ENCODE measurements at regions not wholly inside any gene's neighbourhood (a gene's known extent, or its start where the extent isn't known, plus 50 kb on each side); places are given as distances from the start of the nearest gene placed in this dataset.

- no peaks in the 10 kb centered on the region for H3K27me3 Mint-ChIP-seq (ENCODE audit: low read depth)
- H3K9me3 Mint-ChIP-seq (ENCODE audit: low read depth), result no peaks in the 10 kb centered on the region
- peaks cover 6% of the 10 kb centered on the region for H3K36me3 Mint-ChIP-seq (ENCODE audit: low read depth)
- H3K4me3 Mint-ChIP-seq (ENCODE audit: unreplicated experiment), result peak overlapping the region; percentile 60
- DNase-seq (ENCODE audit: low spot score), result no peak
- no peak overlapping the region for H3K27ac Mint-ChIP-seq (ENCODE audit: unreplicated experiment)
- H3K4me1 Mint-ChIP-seq (ENCODE audit: low read depth), result peaks cover 35% of the 10 kb centered on the region
- TF ChIP-seq CTCF (IDR thresholded peaks at IDR 0.05), result no peak
These were observed 134.7 kb upstream of the CCDC54 start for GRCh38 chr3:107242579-107242978.

GRCh38 chr3:107247116-107247515 is 130.1 kb upstream of the CCDC54 start:
- no peak for DNase-seq (ENCODE audit: low spot score)
- no peaks in the 10 kb centered on the region for H3K27me3 Mint-ChIP-seq (ENCODE audit: low read depth)
- no peak for TF ChIP-seq CTCF (IDR thresholded peaks at IDR 0.05)
- H3K9me3 Mint-ChIP-seq (ENCODE audit: low read depth), result no peaks in the 10 kb centered on the region
- H3K27ac Mint-ChIP-seq (ENCODE audit: unreplicated experiment), result no peak overlapping the region
- H3K4me1 Mint-ChIP-seq (ENCODE audit: low read depth), result peaks cover 20% of the 10 kb centered on the region
- H3K4me3 Mint-ChIP-seq (ENCODE audit: unreplicated experiment), result no peak overlapping the region
- H3K36me3 Mint-ChIP-seq (ENCODE audit: low read depth), result peaks cover 17% of the 10 kb centered on the region

GRCh38 chr3:107249132-107249531 is 128.1 kb upstream of the CCDC54 start:
- Mint-ChIP-seq H3K27ac (ENCODE audit: unreplicated experiment) (no peak overlapping the region), H3K36me3 (ENCODE audit: low read depth) (peaks cover 17% of the 10 kb centered on the region), H3K9me3 (ENCODE audit: low read depth) (no peaks in the 10 kb centered on the region), H3K27me3 (ENCODE audit: low read depth) (no peaks in the 10 kb centered on the region), H3K4me3 (ENCODE audit: unreplicated experiment) (no peak overlapping the region), H3K4me1 (ENCODE audit: low read depth) (peaks cover 6% of the 10 kb centered on the region)
- no peak for DNase-seq (ENCODE audit: low spot score)
- no peak for TF ChIP-seq CTCF (IDR thresholded peaks at IDR 0.05)

- H3K36me3 Mint-ChIP-seq (ENCODE audit: low read depth), result peaks cover 17% of the 10 kb centered on the region
- no peak for TF ChIP-seq CTCF (IDR thresholded peaks at IDR 0.05)
- no peak overlapping the region for H3K27ac Mint-ChIP-seq (ENCODE audit: unreplicated experiment)
- DNase-seq (ENCODE audit: low spot score), result no peak
- H3K27me3 Mint-ChIP-seq (ENCODE audit: low read depth), result no peaks in the 10 kb centered on the region
- no peaks in the 10 kb centered on the region for H3K9me3 Mint-ChIP-seq (ENCODE audit: low read depth)
- no peaks in the 10 kb centered on the region for H3K4me1 Mint-ChIP-seq (ENCODE audit: low read depth)
- H3K4me3 Mint-ChIP-seq (ENCODE audit: unreplicated experiment), result no peak overlapping the region
These were observed 127.0 kb upstream of the CCDC54 start for GRCh38 chr3:107250221-107250620.

GRCh38 chr3:107251819-107252218 is 125.4 kb upstream of the CCDC54 start:
- no peaks in the 10 kb centered on the region for H3K4me1 Mint-ChIP-seq (ENCODE audit: low read depth)
- no peak overlapping the region for H3K4me3 Mint-ChIP-seq (ENCODE audit: unreplicated experiment)
- no peak overlapping the region for H3K27ac Mint-ChIP-seq (ENCODE audit: unreplicated experiment)
- no peak for DNase-seq (ENCODE audit: low spot score)
- H3K9me3 Mint-ChIP-seq (ENCODE audit: low read depth), result no peaks in the 10 kb centered on the region
- H3K27me3 Mint-ChIP-seq (ENCODE audit: low read depth), result no peaks in the 10 kb centered on the region
- TF ChIP-seq CTCF (IDR thresholded peaks at IDR 0.05), result no peak
- H3K36me3 Mint-ChIP-seq (ENCODE audit: low read depth), result peaks cover 14% of the 10 kb centered on the region

Measured in chondrocyte (in vitro differentiated cells).